ENCODE measurements at regions not wholly inside any gene's neighbourhood (a gene's known extent, or its start where the extent isn't known, plus 50 kb on each side); places are given as distances from the start of the nearest gene placed in this dataset.

DNA sequence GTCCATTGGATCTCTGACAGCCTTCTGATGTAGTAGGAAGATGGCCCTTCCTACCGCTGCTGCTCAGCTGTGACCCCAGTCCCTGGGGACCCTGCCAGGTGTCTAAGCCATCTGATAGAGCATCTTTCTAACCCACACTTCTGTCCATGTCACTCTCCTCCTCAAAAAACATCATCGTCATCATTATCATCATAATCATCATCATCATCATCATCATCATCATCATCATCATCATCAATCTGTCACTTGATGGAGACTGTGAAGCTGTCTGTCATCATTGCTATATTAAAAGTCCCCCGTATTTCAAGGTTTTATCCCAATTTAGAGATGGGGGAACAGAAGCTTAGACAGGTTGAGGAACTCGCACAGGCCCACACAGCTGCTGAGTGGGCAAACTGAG, 75.1 kb upstream of the SLC6A11 start:
- H3K36me3 ChIP-seq = no peaks in the 10 kb centered on the region
- intact Hi-C loops (cut with DNase I; ENCODE audit: low total_unique reads) = loop anchor here (10.0 kb wide), 1 partner anchor 396 kb away; no protein-coding TSS in a partner anchor
- H3K27me3 ChIP-seq = no peaks in the 10 kb centered on the region
- no peak overlapping the region for H3K4me3 ChIP-seq
- DNase-seq = no peak
- H3K27ac ChIP-seq = no peak overlapping the region
- no peaks in the 10 kb centered on the region for H3K9me3 ChIP-seq
- TF ChIP-seq CTCF (IDR thresholded peaks at IDR 0.05) (no peak), POLR2A (IDR thresholded peaks at IDR 0.05) (no peak)
- H3K4me1 ChIP-seq = no peaks in the 10 kb centered on the region

DNA sequence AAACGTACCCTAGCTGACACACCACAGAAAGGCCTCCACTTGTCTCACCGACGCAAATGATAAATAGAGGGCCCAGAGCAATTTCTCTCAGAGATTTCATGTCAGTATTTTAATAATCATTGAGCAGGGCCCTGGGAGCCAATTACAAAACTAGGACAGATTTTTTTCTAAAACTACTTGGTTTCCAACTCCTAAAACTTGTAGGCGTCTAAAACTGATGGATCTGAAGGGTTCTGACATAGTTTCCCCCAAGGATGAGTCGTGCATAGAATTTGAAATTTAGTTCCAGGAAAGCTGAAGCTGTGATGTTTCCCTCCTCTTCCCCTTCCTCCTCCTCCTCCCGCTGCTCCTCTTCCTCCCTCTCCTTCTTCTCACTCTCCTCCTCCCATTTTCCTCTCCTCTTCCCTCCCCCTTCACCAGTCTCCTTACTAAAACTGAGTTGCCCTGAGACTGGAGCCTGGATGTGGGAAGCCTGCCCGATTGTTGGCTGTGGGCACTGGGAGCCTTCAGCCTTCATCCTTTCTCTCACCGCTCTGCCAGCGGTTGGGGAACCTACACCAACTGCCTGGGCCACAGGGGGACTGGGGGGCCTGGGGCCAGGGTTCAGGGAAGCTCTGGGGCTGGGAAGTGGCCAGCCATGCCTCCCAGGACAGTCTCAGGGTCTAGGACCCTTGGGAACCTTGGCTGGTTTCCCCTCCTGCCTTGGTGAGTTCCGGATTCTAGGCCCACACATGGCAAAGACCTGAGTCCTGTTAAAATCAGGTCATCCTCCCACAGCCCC, 73.9 kb upstream of the SLC6A11 start:
- Histone ChIP-seq H3K27me3 (no peaks in the 10 kb centered on the region), H3K27ac (no peak overlapping the region), H3K4me3 (no peak overlapping the region), H3K9me3 (no peaks in the 10 kb centered on the region), H3K4me1 (no peaks in the 10 kb centered on the region), H3K36me3 (no peaks in the 10 kb centered on the region)
- no peak for DNase-seq
- no peak for TF ChIP-seq POLR2A (IDR thresholded peaks at IDR 0.05)
- no peak for TF ChIP-seq CTCF (IDR thresholded peaks at IDR 0.05)
- intact Hi-C loops (cut with DNase I; ENCODE audit: low total_unique reads) = loop anchor here (10.0 kb wide), 1 partner anchor 397 kb away; no protein-coding TSS in a partner anchor

- Histone ChIP-seq H3K4me1 (no peaks in the 10 kb centered on the region), H3K36me3 (no peaks in the 10 kb centered on the region), H3K27me3 (no peaks in the 10 kb centered on the region), H3K27ac (no peak overlapping the region), H3K9me3 (no peaks in the 10 kb centered on the region), H3K4me3 (no peak overlapping the region)
- intact Hi-C loops (cut with DNase I; ENCODE audit: low total_unique reads) = loop anchor here (10.0 kb wide), 1 partner anchor 399 kb away; no protein-coding TSS in a partner anchor
- DNase-seq = no peak
- TF ChIP-seq CTCF (IDR thresholded peaks at IDR 0.05) (no peak), POLR2A (IDR thresholded peaks at IDR 0.05) (no peak)
Observed at GRCh38 chr3:10743366-10744097, 72.5 kb upstream of the SLC6A11 start.

- Histone ChIP-seq H3K36me3 (no peaks in the 10 kb centered on the region), H3K4me1 (no peaks in the 10 kb centered on the region), H3K4me3 (no peak overlapping the region), H3K9me3 (no peaks in the 10 kb centered on the region), H3K27ac (no peak overlapping the region), H3K27me3 (no peaks in the 10 kb centered on the region)
- no peak for DNase-seq
- TF ChIP-seq CTCF (IDR thresholded peaks at IDR 0.05) = no peak
- TF ChIP-seq POLR2A (IDR thresholded peaks at IDR 0.05) = no peak
- intact Hi-C loops (cut with DNase I; ENCODE audit: low total_unique reads) = loop anchor here (10.0 kb wide), 1 partner anchor 399 kb away; no protein-coding TSS in a partner anchor
Observed at GRCh38 chr3:10744098-10744465, 71.9 kb upstream of the SLC6A11 start.

DNA sequence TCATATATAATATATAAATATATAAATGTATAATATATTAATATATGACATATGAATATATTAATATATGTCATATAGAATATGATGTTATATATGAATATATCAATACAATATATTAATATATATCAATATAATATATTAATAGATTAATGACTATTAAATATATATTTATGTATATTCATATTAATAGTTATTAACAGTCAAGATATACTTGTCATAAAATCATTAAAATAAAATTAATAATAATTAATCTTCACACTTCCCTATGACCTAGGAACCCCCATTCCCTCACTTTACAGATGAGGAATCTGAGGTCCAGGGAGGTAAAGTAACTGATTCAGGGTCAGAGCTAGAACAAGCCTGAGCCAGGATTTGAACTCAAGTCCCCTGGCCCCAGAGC, 70.6 kb upstream of the SLC6A11 start:
- Histone ChIP-seq H3K4me1 (no peaks in the 10 kb centered on the region), H3K36me3 (no peaks in the 10 kb centered on the region), H3K27me3 (no peaks in the 10 kb centered on the region), H3K4me3 (no peak overlapping the region), H3K27ac (no peak overlapping the region), H3K9me3 (no peaks in the 10 kb centered on the region)
- no peak for DNase-seq
- no peak for TF ChIP-seq CTCF (IDR thresholded peaks at IDR 0.05)
- TF ChIP-seq POLR2A (IDR thresholded peaks at IDR 0.05) = no peak
- intact Hi-C loops (cut with DNase I; ENCODE audit: low total_unique reads) = loop anchor here (10.0 kb wide), 1 partner anchor 401 kb away; no protein-coding TSS in a partner anchor
